Hepatocyte (in vitro differentiated cells): ENCODE measurements at regions not wholly inside any gene's neighbourhood (a gene's known extent, or its start where the extent isn't known, plus 50 kb on each side); places are given as distances from the start of the nearest gene placed in this dataset.
"Not testable (repeated sequence)": the region's sequence is repeated elsewhere in the genome, so short reads cannot be mapped to it uniquely, and the experiment has no call there.

ENCODE experiments used
- DNase-seq: peaks from one replicate; pipeline ENCODE4 v3.0.0-alpha.2; 2016; ENCODE audit warnings: low spot score
- H2AFZ ChIP-seq: fragments of 200-600 bp; sonication (generic); 2 replicates; pipeline ENCODE4 v1.6.0; 2016; ENCODE audit warnings: antibody characterized with exemption, mild to moderate bottlenecking
- H3K27ac ChIP-seq: fragments of 200-600 bp; sonication (generic); 2 replicates; pipeline ENCODE4 v1.5.1; 2016; ENCODE audit warnings: mild to moderate bottlenecking
- H3K27me3 ChIP-seq: fragments of 200-600 bp; sonication (generic); 2 replicates; pipeline ENCODE4 v1.6.1; 2016
- H3K36me3 ChIP-seq: fragments of 200-600 bp; sonication (generic); replicated peaks from 2 replicates; pipeline ENCODE4 v1.5.1; 2016; ENCODE audit warnings: low read depth; ENCODE audit not compliant: insufficient read depth
- H3K4me1 ChIP-seq: fragments of 200-600 bp; sonication (generic); 2 replicates; pipeline ENCODE4 v1.5.1; 2016; ENCODE audit warnings: mild to moderate bottlenecking, moderate library complexity; ENCODE audit not compliant: insufficient read depth
- H3K4me2 ChIP-seq: fragments of 200-600 bp; sonication (generic); 2 replicates; pipeline ENCODE4 v1.6.0; 2016
- H3K4me3 ChIP-seq: fragments of 200-600 bp; sonication (generic); 2 replicates; pipeline ENCODE4 v1.5.1; 2016; ENCODE audit warnings: mild to moderate bottlenecking
- H3K79me2 ChIP-seq: fragments of 200-600 bp; sonication (generic); 2 replicates; pipeline ENCODE4 v1.6.0; 2017; ENCODE audit warnings: mild to moderate bottlenecking
- H3K9me2 ChIP-seq: fragments of 200-600 bp; sonication (generic); replicated peaks from 2 replicates; pipeline ENCODE4 v1.6.0; 2017; ENCODE audit warnings: mild to moderate bottlenecking; ENCODE audit not compliant: insufficient read depth
- H3K9me3 ChIP-seq: fragments of 200-600 bp; sonication (generic); 2 replicates; pipeline ENCODE4 v1.5.1; 2016; ENCODE audit warnings: low read depth, mild to moderate bottlenecking
- H4K20me1 ChIP-seq: fragments of 200-600 bp; sonication (generic); 2 replicates; pipeline ENCODE4 v1.6.0; 2016; ENCODE audit warnings: mild to moderate bottlenecking; ENCODE audit not compliant: insufficient read depth, poor library complexity, severe bottlenecking
- EZH2 ChIP-seq: fragments of 200-600 bp; sonication (generic); IDR thresholded peaks from 2 replicates; pipeline ENCODE4 v1.6.1; 2016; ENCODE audit warnings: antibody characterized with exemption, mild to moderate bottlenecking, borderline replicate concordance
- EZH2phosphoT487 ChIP-seq: fragments of 200-600 bp; sonication (generic); IDR thresholded peaks from one replicate; pipeline ENCODE4 v1.6.1; 2018; ENCODE audit warnings: antibody characterized with exemption, mild to moderate bottlenecking, low read depth, moderate library complexity; ENCODE audit not compliant: unreplicated experiment, severe bottlenecking
- WGBS: methylation state at CpG from one replicate; pipeline ENCODE4 v1.1.6; 2016; ENCODE audit warnings: low lambda C conversion rate; ENCODE audit errors: missing lambda C conversion rate; 5-methylcytosine and 5-hydroxymethylcytosine counted together
- TF ChIP-seq, protein P1 (sequence below): fragments of 200-600 bp; sonication (generic); IDR thresholded peaks from 2 replicates; pipeline ENCODE4 v1.5.1; 2016; ENCODE audit warnings: antibody characterized with exemption, mild to moderate bottlenecking; ENCODE audit not compliant: poor library complexity

DNA sequence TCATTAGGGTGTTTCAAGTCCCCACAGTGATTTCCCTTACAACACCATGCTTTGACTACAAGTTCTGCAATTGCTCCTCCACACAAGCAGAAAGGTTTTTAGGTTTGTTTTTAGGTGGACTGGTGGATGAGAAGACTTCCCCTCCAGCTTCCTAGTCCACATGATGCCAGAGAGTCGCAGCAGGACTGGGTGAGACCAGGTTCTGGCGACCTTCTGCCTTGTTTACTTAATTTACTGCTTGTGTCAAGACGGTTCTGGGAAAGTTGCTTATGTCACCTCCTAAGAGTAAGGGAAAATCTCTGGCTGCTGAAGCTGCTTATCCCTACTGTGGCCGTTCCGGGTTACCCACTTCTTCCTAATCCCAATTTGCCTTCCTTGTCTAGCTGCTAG, 76.4 kb downstream of the GLUL start:
- Histone ChIP-seq H3K9me3 (no peaks in the 10 kb centered on the region), H3K4me3 (no peak overlapping the region), H2AFZ (no peak overlapping the region), H3K27ac (peak overlapping the region; percentile 74), H3K9me2 (no peaks in the 10 kb centered on the region), H3K36me3 (no peaks in the 10 kb centered on the region), H3K4me2 (peak overlapping the region; percentile 23), H4K20me1 (no peaks in the 10 kb centered on the region), H3K27me3 (no peaks in the 10 kb centered on the region), H3K79me2 (no peaks in the 10 kb centered on the region), H3K4me1 (peaks cover 5% of the 10 kb centered on the region)
- TF ChIP-seq EZH2phosphoT487 (no peak), EZH2 (no peak)
- TF ChIP-seq, protein P1, sequence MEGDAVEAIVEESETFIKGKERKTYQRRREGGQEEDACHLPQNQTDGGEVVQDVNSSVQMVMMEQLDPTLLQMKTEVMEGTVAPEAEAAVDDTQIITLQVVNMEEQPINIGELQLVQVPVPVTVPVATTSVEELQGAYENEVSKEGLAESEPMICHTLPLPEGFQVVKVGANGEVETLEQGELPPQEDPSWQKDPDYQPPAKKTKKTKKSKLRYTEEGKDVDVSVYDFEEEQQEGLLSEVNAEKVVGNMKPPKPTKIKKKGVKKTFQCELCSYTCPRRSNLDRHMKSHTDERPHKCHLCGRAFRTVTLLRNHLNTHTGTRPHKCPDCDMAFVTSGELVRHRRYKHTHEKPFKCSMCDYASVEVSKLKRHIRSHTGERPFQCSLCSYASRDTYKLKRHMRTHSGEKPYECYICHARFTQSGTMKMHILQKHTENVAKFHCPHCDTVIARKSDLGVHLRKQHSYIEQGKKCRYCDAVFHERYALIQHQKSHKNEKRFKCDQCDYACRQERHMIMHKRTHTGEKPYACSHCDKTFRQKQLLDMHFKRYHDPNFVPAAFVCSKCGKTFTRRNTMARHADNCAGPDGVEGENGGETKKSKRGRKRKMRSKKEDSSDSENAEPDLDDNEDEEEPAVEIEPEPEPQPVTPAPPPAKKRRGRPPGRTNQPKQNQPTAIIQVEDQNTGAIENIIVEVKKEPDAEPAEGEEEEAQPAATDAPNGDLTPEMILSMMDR: no peak
- WGBS: 9% methylated on average over 5 of the region's 5 CpGs
- peak; percentile 68 for DNase-seq

DNA sequence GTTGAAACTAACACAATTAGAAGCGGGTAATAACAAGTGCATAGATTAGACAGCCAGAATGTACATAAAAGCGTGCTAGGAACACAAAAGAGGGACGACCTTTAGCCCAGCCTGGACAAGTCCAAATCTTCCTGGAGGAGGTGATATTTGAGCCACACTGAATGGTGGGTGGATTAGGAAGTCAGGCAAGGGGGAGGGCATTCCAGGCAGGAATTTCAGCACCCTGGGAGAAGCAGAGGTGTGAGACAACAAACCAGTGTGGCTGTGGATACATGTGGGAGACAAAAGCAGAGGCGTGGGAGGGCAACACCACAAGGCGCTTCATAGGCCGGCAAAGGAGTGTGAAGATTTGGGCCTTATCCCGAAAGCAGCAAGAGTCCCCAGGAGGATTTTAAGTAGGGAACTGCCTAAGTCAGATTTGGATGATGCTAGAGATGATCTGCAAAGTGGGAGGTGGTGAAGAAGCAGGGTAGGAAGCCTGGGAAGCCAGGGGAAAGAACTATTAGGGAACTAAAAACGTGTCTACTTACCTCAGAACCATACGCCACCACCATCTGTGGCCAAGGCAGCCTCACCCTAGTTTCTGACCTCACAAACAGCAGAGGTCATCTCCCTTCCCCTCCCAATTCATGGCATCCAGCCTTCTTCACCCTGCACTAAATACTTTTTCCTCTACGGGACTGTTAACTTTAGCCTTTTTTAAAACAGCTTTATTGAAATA, 81.8 kb downstream of the GLUL start:
- peak overlapping the region; percentile 60 for H3K27ac ChIP-seq
- TF ChIP-seq, protein P1: no peak
- TF ChIP-seq EZH2phosphoT487: no peak
- H3K4me3 ChIP-seq: no peak overlapping the region
- peak; percentile 25 for DNase-seq
- peaks cover 2% of the 10 kb centered on the region for H3K4me1 ChIP-seq
- no peaks in the 10 kb centered on the region for H3K27me3 ChIP-seq
- no peaks in the 10 kb centered on the region for H3K9me3 ChIP-seq
- H2AFZ ChIP-seq: no peak overlapping the region
- no peaks in the 10 kb centered on the region for H3K79me2 ChIP-seq
- no peaks in the 10 kb centered on the region for H4K20me1 ChIP-seq
- no peaks in the 10 kb centered on the region for H3K36me3 ChIP-seq
- H3K9me2 ChIP-seq: no peaks in the 10 kb centered on the region
- H3K4me2 ChIP-seq: peak overlapping the region; percentile 11
- WGBS: 48% methylated on average over 10 of the region's 10 CpGs

DNA sequence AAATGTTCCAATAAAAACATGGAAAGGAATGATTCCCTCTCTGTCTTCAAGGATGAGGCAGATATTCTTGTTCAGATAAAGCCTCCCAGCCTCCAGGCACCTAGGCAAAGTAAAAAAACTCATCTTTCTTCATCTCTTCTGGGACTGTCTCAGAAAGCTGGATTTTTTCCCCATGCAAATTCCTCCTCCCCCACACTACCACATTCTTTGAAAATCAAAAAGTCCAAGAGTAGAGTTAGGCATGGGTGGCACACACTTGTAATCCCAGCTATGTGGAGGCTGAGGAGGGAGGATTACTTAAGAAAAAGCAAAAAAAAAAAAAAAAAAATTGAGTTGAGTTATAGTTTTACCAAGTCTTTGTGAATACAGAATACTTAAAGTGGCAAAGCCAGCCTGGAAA, 82.8 kb downstream of the GLUL start:
- Histone ChIP-seq H3K4me2 (no peak overlapping the region), H3K9me2 (no peaks in the 10 kb centered on the region), H3K4me1 (no peaks in the 10 kb centered on the region), H3K9me3 (no peaks in the 10 kb centered on the region), H3K27me3 (no peaks in the 10 kb centered on the region), H3K27ac (no peak overlapping the region), H3K79me2 (no peaks in the 10 kb centered on the region), H2AFZ (no peak overlapping the region), H3K36me3 (no peaks in the 10 kb centered on the region), H4K20me1 (no peaks in the 10 kb centered on the region), H3K4me3 (no peak overlapping the region)
- no peak for DNase-seq
- TF ChIP-seq EZH2 (no peak), EZH2phosphoT487 (no peak)
- TF ChIP-seq, protein P1: no peak

DNA sequence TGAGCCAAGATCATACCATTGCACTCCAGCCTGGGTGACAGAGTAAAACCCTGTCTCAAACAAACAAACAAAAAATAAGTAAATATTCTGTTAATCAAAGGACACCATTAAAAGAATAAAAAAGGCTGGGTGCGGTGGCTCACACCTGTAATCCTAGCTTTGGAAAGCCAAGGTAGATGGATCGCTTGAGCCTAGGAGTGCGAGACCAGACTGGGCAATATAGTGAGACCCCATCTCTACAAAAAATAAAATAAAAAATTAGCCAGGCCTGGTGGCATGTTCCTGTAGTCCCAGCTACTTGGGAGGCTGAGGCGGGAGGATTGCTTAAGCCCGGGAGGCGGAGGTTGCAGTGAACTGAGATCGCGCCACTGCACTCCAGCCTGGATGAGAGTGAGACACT, 84.1 kb downstream of the GLUL start:
- H3K79me2 ChIP-seq, H3K9me3 ChIP-seq, DNase-seq, H3K27ac ChIP-seq, H3K4me3 ChIP-seq, H3K36me3 ChIP-seq, H3K27me3 ChIP-seq, H3K4me2 ChIP-seq, H2AFZ ChIP-seq, H4K20me1 ChIP-seq, H3K9me2 ChIP-seq, H3K4me1 ChIP-seq: not testable (repeated sequence)
- WGBS: over 99% methylated on average over 8 of the region's 8 CpGs
